ENCODE measurements at regions not wholly inside any gene's neighbourhood (a gene's known extent, or its start where the extent isn't known, plus 50 kb on each side); places are given as distances from the start of the nearest gene placed in this dataset.

DNA sequence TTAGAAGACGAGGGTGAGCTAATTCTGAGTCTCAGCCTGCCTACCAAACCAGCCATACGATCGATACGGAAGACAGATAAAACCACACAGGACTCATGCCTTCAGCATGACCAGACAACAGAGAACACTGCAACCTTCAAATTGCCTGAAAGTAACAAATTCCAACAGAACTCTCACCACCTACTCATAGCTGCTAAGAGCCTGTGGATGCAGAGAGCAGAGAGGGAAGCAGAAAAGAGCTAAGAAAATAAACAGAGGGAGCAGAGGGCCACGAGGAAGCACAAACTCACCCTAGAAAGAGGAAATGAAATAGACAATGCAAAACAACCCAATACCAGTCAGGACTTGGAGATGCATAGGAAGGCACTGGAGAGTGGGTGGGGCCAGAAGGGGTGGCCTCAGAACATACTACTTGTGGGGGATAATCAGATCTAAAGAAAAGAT lies 86.7 kb upstream of the TAS2R1 start:
- H3K4me1 Mint-ChIP-seq, result no peaks in the 10 kb centered on the region
- POLR2A ChIA-PET, result no interaction called here
- Histone ChIP-seq H2AFZ (ENCODE audit: insufficient read depth, low read depth, low read length, poor library complexity, severe bottlenecking) (no peak overlapping the region), H3K4me1 (ENCODE audit: control insufficient read depth in 2 of 2, insufficient read depth in 2 of 2, low read length in 2 of 2) (no peaks in the 10 kb centered on the region), H3K4me3 (ENCODE audit: control extremely low read depth in 1 of 5, extremely low read depth in 1 of 5, insufficient read depth in 1 of 5, low read depth in 2 of 5, low read length in 4 of 5) (no peak overlapping the region), H3K36me3 (replicated peaks in 1 of 2; ENCODE audit: control extremely low read depth in 1 of 2, control insufficient read depth in 1 of 2, extremely low read depth in 1 of 2, insufficient read depth in 2 of 2, low read length in 1 of 2) (no peaks in the 10 kb centered on the region), H3K9me3 (ENCODE audit: control extremely low read depth in 1 of 3, control insufficient read depth in 2 of 3, insufficient read depth in 1 of 3, low read length in 2 of 3) (peaks cover 0 to 3% (median 0%) of the 10 kb centered on the region in 3 donors), H3K27ac (ENCODE audit: low read length in 2 of 2) (no peak overlapping the region), H3K27me3 (replicated peaks in 1 of 4; ENCODE audit: control extremely low read depth in 1 of 4, control insufficient read depth in 3 of 4, insufficient read depth in 4 of 4, low read length in 3 of 4) (no peaks in the 10 kb centered on the region), H3K4me2 (replicated peaks; ENCODE audit: low read depth, low read length, poor library complexity, severe bottlenecking) (no peak overlapping the region), H3K9ac (ENCODE audit: low read length) (no peak overlapping the region), H3K79me2 (ENCODE audit: control insufficient read depth, insufficient read depth, low read length) (no peaks in the 10 kb centered on the region), H4K20me1 (ENCODE audit: control insufficient read depth, insufficient read depth, low read length, poor library complexity, severe bottlenecking) (no peaks in the 10 kb centered on the region)
- DNase-seq (no peak), ATAC-seq (ENCODE audit: low read depth) (no peak)
- TF ChIP-seq EZH2 (IDR thresholded peaks at IDR 0.05; ENCODE audit: borderline replicate concordance, insufficient read depth, low read depth, low read length, poor library complexity, severe bottlenecking) (no peak), CTCF (IDR thresholded peaks at IDR 0.05) (no peak)
- no peak overlapping the region for H3K4me3 Mint-ChIP-seq
- intact Hi-C loops (cut with micrococcal nuclease), result no loop called here
- H3K27ac Mint-ChIP-seq, result no peak overlapping the region
- 77% methylated on average over 4 of the region's 5 CpGs for WGBS (ENCODE audit: insufficient coverage)
- H3K9me3 Mint-ChIP-seq (ENCODE audit: insufficient read depth), result no peaks in the 10 kb centered on the region
- CTCF ChIA-PET, result no interaction called here
- H3K27me3 Mint-ChIP-seq, result no peaks in the 10 kb centered on the region

- no peaks in the 10 kb centered on the region for H3K9me3 Mint-ChIP-seq (ENCODE audit: insufficient read depth)
- intact Hi-C loops (cut with micrococcal nuclease), result no loop called here
- H3K9me3 ChIP-seq (ENCODE audit: control extremely low read depth in 1 of 3, control insufficient read depth in 2 of 3, insufficient read depth in 1 of 3, low read length in 2 of 3), result peaks cover 0 to 3% (median 0%) of the 10 kb centered on the region in 3 donors
- ChIA-PET CTCF (no interaction called here), POLR2A (no interaction called here)
- no peaks in the 10 kb centered on the region for H3K4me1 ChIP-seq (ENCODE audit: control insufficient read depth in 2 of 2, insufficient read depth in 2 of 2, low read length in 2 of 2)
- DNase-seq (no peak), ATAC-seq (ENCODE audit: low read depth) (no peak)
- TF ChIP-seq CTCF (IDR thresholded peaks at IDR 0.05), result no peak
- TF ChIP-seq EZH2 (IDR thresholded peaks at IDR 0.05; ENCODE audit: borderline replicate concordance, insufficient read depth, low read depth, low read length, poor library complexity, severe bottlenecking), result no peak
- H3K27me3 ChIP-seq (replicated peaks in 1 of 4; ENCODE audit: control extremely low read depth in 1 of 4, control insufficient read depth in 3 of 4, insufficient read depth in 4 of 4, low read length in 3 of 4), result no peaks in the 10 kb centered on the region
- H3K4me2 ChIP-seq (replicated peaks; ENCODE audit: low read depth, low read length, poor library complexity, severe bottlenecking), result no peak overlapping the region
- H3K4me3 ChIP-seq (ENCODE audit: control extremely low read depth in 1 of 5, extremely low read depth in 1 of 5, insufficient read depth in 1 of 5, low read depth in 2 of 5, low read length in 4 of 5), result no peak overlapping the region
- no peaks in the 10 kb centered on the region for H3K27me3 Mint-ChIP-seq
- no peaks in the 10 kb centered on the region for H3K4me1 Mint-ChIP-seq
- H3K27ac Mint-ChIP-seq, result no peak overlapping the region
- 65% methylated on average over 5 of the region's 5 CpGs for WGBS (ENCODE audit: insufficient coverage)
- H3K9ac ChIP-seq (ENCODE audit: low read length), result no peak overlapping the region
- H3K79me2 ChIP-seq (ENCODE audit: control insufficient read depth, insufficient read depth, low read length), result no peaks in the 10 kb centered on the region
- no peaks in the 10 kb centered on the region for H4K20me1 ChIP-seq (ENCODE audit: control insufficient read depth, insufficient read depth, low read length, poor library complexity, severe bottlenecking)
- no peak overlapping the region for H3K4me3 Mint-ChIP-seq
- H3K27ac ChIP-seq (ENCODE audit: low read length in 2 of 2), result no peak overlapping the region
- H3K36me3 ChIP-seq (replicated peaks in 1 of 2; ENCODE audit: control extremely low read depth in 1 of 2, control insufficient read depth in 1 of 2, extremely low read depth in 1 of 2, insufficient read depth in 2 of 2, low read length in 1 of 2), result no peaks in the 10 kb centered on the region
- H2AFZ ChIP-seq (ENCODE audit: insufficient read depth, low read depth, low read length, poor library complexity, severe bottlenecking), result no peak overlapping the region
Observed at GRCh38 chr5:9715891-9716335, 85.8 kb upstream of the TAS2R1 start.

Data from B cell (primary cell).